ENCODE measurements at regions not wholly inside any gene's neighbourhood (a gene's known extent, or its start where the extent isn't known, plus 50 kb on each side); places are given as distances from the start of the nearest gene placed in this dataset.

GRCh38 chr1:25023826-25024225 is 93.8 kb upstream of the RUNX3 start:
- TF ChIP-seq CTCF (IDR thresholded peaks at IDR 0.05) = no peak

- TF ChIP-seq CTCF (IDR thresholded peaks at IDR 0.05) = no peak
Measured at GRCh38 chr1:25023190-25023578, 93.1 kb upstream of the RUNX3 start.

- no peak for TF ChIP-seq CTCF (IDR thresholded peaks at IDR 0.05)
Measured at GRCh38 chr1:25022361-25023189, 92.5 kb upstream of the RUNX3 start.

- no peak for TF ChIP-seq CTCF (IDR thresholded peaks at IDR 0.05)
Measured at GRCh38 chr1:25021591-25022215, 91.6 kb upstream of the RUNX3 start.

- TF ChIP-seq CTCF (IDR thresholded peaks at IDR 0.05) = no peak
Measured at GRCh38 chr1:25020851-25021590, 90.9 kb upstream of the RUNX3 start.

- TF ChIP-seq CTCF (IDR thresholded peaks at IDR 0.05) = no peak
Measured at GRCh38 chr1:25020173-25020845, 90.2 kb upstream of the RUNX3 start.

Data from LNCAP (cell line).